Activated T-cell treated with anti-CD3 and anti-CD28 coated beads for 48 hours (primary cell): ENCODE measurements at regions not wholly inside any gene's neighbourhood (a gene's known extent, or its start where the extent isn't known, plus 50 kb on each side); places are given as distances from the start of the nearest gene placed in this dataset.
"Not testable (repeated sequence)": the region's sequence is repeated elsewhere in the genome, so short reads cannot be mapped to it uniquely, and the experiment has no call there.

ENCODE experiments used
- DNase-seq: peaks from one replicate; pipeline ENCODE4 v3.0.0-alpha.2; 2020; ENCODE audit warnings: low read depth

DNA sequence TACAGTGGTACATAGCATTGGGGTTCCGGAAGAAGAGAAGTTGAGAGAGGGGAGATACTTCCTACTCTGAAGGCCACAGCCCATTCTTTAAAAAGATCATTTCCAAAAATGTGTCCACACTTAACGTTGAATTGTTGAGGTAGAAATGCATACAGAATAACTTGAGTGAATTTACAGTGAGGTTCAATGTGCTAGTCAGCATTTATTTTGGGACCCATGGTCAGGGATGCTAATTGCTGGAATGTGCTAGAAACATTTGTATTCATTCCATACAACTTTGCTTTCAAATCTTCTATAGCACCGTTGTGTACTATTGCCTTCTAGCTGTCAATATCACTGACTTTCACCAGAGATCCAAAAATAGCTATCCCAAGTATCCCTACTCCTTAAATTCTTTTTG, 325.9 kb downstream of the SATB2 start:
- no peak for DNase-seq

DNA sequence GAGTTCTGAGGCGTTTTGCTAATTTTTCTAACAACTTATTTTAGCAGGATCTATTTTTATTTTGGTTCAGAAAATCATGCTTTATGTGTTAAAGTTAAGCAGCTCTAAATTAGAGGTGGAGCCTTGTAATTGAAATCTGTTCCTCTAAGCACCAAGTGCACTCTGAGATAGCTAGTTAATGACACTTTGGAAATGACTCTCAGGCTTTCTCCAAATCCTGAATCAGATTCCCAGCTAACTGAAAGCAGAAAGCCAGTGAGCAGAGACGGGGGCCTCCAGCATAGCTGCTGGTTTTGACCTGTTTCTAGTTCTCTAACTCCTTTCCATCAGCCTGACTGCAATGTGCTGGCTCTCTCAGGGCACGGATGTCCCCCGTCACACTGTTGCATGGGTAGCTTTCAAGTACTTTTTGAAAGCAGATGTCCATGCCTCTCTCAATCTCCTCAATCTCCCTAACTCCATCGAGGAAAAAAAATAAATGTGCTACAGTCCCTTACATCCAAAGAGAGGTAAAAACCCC, 326.5 kb downstream of the SATB2 start:
- DNase-seq, result no peak

DNA sequence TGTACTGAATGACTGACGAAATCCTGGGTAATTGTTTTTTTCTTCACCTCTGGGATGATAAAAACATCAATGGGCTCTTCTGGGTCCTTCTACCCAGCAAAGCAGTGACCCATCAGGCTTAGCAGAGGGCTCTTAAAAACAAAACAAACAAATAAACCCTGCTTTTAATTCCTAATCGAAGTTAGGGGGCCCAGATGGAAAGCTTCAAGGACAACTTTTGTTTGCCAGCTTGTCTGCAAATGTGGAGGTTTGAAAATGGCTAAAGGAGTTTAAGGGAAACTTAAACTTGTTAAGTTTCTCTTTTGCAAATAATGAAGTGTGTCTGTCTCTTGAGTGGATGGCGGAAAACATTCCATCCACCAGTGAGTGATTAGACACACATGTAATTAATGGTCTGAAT, 327.2 kb downstream of the SATB2 start:
- DNase-seq, result no peak

- DNase-seq, result no peak
Measured at GRCh38 chr2:199128476-199129229, 329.1 kb downstream of the SATB2 start.

- no peak for DNase-seq
Measured at GRCh38 chr2:199119796-199120195, 337.9 kb downstream of the SATB2 start.

DNA sequence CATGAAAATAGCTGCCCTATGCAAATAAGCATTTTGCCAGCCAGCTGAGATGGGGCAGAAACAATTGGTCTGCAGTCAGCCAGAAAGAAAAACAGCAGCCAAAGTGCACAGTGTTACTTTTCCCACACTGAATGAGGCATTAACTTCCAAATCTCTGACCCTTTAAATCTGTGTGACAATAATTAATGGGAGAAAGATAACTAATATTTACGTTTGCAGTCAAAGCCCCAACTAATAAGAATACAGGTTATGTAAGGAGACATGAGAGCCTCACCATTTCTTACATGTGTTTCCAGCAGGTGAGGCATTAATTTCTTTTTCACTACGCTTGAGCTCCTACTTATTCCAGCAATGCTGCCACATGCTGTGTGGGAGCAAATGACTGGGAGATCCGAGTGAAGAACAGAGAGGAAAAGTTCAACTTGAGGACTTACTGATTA, 339.0 kb downstream of the SATB2 start:
- no peak for DNase-seq

- no peak for DNase-seq
Measured at GRCh38 chr2:199115169-199115568, 342.6 kb downstream of the SATB2 start.

- DNase-seq, result no peak
Measured at GRCh38 chr2:199113111-199113510, 344.6 kb downstream of the SATB2 start.

DNA sequence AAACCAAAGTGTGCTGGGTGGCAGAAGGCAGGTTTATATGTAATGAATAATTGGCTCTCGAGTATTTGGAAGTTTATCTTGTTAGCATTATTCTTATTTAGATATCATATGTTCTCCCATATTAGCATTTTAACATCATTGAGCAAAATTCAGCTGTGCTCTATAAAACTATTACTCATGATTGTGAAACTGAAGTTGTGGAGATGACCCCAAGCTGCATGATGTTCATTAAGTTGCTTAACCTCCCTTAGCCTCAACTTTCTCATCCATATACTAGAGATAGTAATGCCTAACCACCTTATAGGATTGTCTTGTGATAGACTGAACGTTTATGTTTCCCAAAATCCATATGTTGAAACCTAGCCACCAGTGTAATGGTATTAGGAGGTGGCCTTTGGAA, 346.3 kb downstream of the SATB2 start:
- no peak for DNase-seq

GRCh38 chr2:199108056-199108455, 349.7 kb downstream of the SATB2 start:
- no peak for DNase-seq

DNA sequence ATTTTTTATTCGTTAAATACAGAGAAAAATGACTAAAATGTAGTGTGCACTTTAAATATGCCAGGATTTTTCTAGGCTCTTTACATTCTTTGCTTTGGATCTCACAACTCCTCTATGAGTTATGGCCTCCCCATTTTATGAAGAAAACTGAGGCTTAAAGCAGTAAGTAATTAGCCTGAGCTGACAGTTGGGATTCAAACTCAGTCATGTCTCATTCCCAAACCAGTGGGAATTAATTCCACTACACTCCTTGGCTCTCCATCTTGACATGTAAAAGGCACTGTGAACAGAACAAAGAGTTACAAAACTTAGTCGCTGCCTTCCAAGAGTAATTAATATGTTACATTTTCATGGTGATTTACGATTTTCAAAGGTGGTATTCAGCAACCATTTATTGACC, 351.9 kb downstream of the SATB2 start:
- no peak for DNase-seq

DNA sequence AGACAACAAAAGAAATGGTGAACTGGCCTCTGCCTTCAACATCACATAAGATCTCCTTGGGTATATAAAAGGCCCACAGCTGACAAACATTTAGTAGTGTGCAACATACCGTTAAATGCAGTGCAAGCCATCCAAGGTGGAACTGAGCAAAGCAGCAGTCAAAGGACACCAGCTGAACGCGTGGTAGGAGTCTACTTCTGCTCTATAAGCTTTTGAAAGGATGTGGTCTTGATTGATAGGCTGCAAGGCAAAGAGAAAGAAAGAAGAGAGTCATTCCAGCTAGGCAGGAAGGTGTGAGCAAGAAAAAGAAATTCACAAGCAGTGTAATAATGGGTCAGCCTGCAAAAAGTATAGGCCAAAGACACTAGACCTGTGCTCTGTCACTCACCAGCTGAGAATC, 356.3 kb downstream of the SATB2 start:
- no peak for DNase-seq

DNA sequence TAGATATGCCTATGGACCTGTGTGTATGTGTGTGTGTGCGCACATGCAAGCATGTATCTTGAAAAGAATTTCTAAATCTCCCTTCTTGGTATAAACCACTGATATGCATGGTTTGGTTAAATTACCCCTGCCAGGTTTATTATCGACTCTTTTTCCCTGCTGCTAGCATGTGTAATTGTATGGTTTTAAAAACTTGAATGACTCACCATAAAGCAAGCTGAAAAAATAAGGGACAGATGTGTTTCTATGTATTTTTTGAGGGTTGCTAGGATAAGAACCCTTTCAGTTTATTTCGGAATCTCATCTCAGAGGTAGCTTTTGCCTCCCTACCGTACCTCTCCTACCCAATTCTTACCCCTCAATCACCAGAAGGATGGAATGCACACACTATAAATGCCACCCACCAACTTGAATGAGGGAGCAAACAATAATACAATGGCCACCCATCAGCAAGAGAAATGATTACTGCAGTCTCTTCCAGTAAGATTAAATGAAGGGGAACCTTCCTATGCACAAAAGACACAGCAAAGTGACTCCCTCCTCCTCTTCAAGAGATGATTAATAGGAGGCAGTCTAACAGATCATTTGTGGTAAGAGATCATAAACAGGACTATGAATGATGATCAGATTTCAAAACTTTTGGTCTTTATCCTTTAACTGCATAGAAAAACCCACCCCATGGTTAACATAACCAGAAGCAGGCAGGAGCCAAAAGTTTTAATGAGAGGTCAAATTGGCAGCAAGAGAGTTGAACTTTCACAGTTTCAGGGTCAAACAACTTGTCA, 357.2 kb downstream of the SATB2 start:
- DNase-seq, result no peak

GRCh38 chr2:199092419-199092818, 365.3 kb downstream of the SATB2 start:
- no peak for DNase-seq

DNA sequence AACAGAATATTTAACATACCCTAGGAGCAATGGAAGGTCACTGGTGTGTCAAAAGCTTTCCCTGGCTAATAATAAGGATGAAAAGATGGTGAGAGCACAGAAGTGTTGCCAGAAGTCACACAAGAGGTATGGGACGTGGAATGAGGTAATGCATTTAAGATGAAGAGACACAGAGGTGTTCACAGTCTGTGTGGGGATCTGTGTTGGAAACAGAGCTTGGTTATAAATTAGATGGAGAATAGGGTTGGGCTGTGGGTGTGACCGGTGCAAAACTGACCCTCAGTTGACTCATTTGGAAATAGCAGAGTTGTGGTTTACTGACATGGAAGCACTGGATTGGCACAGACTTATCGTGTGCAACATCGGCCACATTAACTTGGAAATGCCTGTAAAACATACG, 372.5 kb downstream of the SATB2 start:
- no peak for DNase-seq

DNA sequence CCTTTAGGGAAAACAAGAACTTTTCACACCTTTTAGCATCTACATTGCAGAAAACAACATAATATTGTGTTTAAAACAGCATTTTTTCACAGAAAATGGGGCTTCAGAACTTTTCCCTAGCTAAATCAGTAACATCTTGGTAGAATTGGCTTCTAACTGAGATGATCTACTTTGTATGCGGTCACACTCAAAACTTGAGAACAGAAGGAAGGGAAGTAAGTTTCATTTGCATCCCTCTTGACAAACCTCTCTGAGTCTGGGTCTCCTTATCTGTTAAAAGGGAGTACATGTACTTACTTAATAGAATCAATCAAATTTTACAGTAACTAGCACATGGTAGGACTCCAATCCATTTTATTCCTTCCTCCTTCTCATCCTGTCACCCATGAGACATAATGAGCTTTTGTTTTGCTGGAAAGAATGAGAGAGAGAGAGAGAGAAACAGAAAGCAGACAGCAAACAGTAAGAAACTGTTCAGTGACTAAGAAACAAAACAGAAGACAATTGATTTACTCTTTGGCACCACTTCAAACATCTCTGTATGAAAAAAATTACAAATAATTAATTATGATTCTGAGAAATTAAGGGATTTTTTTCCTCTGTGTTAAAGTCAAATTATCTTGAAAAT, 387.3 kb downstream of the SATB2 start:
- DNase-seq, result no peak

GRCh38 chr2:199064201-199064600, 393.5 kb downstream of the SATB2 start:
- DNase-seq, result no peak

DNA sequence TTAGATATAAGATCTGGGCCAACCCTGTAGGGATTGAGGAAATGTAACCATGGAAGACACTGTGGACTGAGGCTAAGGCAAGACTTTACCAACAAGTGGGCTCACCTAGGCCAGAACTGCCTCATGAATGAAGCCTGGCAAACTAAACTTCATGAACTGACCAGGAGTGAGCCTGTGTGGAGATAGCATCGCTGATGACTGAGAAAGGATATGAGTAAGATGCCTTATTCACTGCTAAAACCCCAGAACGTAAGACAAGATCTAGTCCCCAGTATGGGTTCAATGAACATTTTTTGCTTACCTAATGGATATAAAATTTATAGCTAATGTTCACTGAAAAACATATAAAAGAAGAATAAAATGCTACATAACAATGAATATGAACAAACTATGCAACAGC, 399.8 kb downstream of the SATB2 start:
- no peak for DNase-seq

DNA sequence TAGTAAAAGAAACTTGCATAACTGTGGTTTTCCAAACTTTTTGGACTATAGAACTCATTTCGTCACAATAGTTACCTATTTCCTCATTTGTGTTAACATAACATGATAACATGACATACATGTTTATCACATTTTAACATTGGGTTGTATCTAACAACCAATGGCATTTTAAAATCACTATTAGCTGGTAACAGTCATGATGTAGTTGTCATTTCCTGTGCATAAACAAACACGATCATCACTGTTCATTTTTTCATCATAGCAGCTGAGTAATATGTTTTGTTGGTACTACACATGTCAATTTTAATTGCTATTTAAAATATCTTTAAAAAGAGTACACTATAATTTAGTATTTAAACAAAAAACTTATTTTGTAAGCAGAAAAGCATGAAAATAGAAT, 402.4 kb downstream of the SATB2 start:
- no peak for DNase-seq

GRCh38 chr2:199042660-199043379, 414.9 kb downstream of the SATB2 start:
- no peak for DNase-seq

- no peak for DNase-seq
Measured at GRCh38 chr2:199040522-199040921, 417.2 kb downstream of the SATB2 start.

DNA sequence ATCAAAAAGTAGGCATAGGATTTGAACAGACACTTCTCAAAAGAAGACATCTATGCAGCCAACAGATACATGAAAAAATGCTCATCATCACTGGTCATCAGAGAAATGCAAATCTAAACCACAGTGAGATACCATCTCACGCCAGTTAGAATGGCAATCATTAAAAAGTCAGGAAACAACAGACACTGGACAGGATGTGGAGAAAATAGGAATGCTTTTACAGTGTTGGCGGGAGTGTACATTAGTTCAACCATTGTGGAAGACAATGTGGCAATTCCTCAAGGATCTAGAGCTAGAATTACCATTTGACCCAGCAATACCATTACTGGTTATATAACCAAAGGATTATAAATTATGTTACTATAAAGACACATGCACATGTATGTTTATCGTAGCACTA, 424.0 kb downstream of the SATB2 start:
- not testable (repeated sequence) for DNase-seq
